GM19351 (cell line): ENCODE measurements at regions not wholly inside any gene's neighbourhood (a gene's known extent, or its start where the extent isn't known, plus 50 kb on each side); places are given as distances from the start of the nearest gene placed in this dataset.

Source experiments
- ATAC-seq: cut with Tn5 transposase; IDR thresholded peaks from one replicate; pipeline ENCODE4 v1.9.1; 2021; ENCODE audit warnings: mild to moderate bottlenecking, moderate library complexity; ENCODE audit not compliant: unreplicated experiment

DNA sequence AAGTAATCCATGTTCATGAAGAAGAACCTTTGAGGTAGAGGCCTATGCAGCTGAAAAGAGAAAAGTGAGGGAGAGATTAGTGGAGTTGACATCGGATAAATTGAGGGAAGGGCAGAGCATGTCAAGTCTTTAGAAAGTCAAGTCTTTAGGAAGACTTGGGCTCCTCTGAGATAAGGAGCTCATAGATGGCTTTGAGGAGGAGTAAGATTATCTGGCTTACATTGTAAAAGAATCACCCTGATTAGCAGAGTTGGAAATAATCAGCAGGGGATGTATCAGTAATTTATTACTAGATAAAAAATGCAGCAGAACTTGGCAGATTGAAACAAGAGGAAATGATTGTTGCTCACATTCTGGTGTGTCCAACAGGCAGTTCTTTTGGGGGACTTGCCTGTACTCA lies 727.2 kb upstream of the WWC1 start:
- no peak for ATAC-seq

DNA sequence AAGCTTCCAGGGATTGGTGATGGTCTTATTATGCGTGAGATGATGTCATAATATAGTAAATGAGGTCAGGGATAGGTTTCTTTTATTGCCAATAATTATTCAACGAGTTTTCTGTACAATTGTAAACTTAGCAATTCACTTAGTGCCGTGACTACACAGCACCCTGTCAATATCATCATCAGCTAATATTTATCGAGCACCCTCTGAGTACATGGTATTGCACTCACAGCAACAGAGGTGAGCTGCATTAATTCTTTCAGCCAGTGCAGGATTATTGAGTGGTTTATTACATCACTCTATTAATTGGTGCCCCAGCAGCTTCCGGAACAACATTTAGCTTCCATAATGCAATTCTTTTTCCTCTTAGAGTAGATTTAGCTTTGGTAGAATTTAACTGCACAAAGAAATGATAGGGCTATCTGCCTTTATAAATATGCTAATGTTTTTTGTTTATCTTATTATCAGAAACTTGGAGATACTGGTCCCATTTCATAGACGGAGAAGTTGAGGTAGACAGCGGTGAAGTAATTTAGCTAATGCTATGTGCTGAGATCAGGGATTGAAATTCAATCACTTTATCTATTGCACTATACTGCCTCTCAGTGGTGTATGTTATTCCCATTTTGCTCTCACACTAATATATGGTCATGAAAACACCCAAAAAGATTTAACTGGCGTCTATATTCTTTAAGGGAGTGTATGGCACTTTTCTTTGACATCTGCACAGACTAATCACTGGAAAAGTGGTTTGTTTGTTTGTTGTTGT lies 726.1 kb upstream of the WWC1 start:
- ATAC-seq, result no peak

DNA sequence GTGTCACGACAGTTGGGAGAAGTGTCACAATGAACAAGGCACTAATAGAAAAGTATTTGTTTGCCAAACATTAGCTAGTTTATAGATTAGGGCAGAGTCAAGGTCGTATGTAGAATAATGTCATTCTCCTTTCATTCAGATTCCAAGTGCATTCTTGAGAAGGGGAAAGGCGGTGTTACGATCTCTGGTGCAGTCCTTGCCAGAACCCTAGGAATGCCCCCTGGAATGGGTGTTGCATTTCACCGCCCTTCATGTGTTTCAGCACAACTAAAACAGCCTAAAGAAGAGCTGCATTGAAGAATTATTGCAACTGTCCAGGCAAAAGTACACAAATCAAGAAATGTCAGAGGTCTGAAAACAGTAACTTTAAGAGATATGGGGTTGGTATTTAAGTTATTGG lies 721.0 kb upstream of the WWC1 start:
- ATAC-seq, result no peak

DNA sequence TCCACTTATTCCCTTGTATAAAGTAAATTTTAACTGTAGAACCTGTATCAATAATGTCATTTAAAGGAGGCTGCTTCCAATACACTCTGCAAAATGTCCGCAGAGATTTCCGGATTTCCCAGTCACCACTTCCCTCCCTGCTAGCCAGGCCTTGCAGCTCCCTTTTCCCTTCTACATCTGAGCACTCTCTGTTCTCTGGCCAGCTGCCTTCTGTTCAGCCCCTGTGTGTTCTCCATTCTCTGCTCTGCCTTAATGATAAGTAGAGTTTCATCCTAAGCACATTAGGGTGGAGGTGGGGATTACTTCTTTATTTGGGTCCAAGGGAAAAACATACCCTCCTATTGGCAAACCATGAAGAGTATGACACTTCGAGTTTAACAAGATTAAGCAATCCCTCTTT lies 719.6 kb upstream of the WWC1 start:
- no peak for ATAC-seq

DNA sequence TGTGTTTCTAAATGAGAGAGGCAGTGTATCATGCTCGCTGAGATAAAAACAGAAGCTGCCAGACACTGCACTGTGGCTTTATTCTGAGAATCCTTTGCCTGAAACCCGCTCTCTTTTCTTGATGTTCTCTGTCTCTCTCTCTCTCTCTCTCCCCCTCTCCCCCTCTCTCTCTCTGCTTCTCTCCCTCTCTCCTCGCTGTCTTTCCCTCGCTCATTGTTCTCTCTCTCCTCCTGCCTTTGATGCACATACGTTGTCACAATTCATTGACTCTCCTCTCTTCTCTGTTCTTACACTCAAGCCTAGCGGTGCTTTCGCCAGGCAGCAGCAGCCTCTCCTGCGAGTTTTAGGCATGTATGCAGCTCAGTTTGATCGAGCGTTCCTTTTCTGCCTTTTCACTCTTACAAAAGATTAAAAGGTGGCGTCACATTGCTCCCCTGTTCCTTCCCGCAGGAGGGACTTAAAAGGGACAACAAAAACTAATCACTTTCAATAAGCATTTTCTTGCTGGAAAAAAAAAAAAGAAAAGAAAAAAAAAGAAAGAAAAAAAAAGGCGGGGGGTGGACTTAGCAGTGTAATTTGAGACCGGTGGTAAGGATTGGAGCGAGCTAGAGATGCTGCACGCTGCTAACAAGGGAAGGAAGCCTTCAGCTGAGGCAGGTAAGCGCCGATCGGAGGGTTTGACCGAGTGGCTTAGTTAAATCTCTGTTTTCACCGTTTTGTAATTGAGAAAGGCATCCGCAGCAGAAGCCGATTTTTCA lies 717.9 kb upstream of the WWC1 start:
- ATAC-seq, result no peak

- ATAC-seq, result no peak
Measured at GRCh38 chr5:167574464-167574863, 717.0 kb upstream of the WWC1 start.

- ATAC-seq, result no peak
Measured at GRCh38 chr5:167575330-167575729, 716.1 kb upstream of the WWC1 start.

- ATAC-seq, result no peak
Measured at GRCh38 chr5:167576126-167576525, 715.3 kb upstream of the WWC1 start.

GRCh38 chr5:167576897-167577296 lies 714.5 kb upstream of the WWC1 start:
- ATAC-seq, result no peak

DNA sequence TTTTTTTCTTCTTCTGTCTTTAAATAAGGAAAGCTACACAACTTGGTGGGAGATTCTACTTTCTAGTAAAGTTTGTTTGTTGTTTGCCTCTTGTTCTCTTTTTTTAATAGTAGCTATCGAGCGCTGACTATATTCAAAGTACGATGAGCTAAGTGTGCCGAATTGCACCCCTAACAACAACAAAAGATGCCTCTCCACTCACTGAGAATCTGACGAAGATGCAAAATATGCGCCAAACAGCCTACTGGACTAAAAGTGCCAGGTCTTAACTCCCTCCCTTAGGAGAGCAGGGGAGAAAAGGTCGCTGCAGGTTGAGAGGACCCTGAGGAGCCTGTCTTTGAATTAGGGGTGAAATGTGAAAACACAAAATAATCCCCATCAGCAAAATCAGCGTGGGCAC lies 713.8 kb upstream of the WWC1 start:
- ATAC-seq, result no peak

GRCh38 chr5:167578977-167579692 lies 712.3 kb upstream of the WWC1 start:
- ATAC-seq, result no peak

- ATAC-seq, result no peak
Measured at GRCh38 chr5:167579693-167580055, 711.8 kb upstream of the WWC1 start.

GRCh38 chr5:167580608-167581007 lies 710.8 kb upstream of the WWC1 start:
- no peak for ATAC-seq

GRCh38 chr5:167582283-167582682 lies 709.2 kb upstream of the WWC1 start:
- no peak for ATAC-seq

DNA sequence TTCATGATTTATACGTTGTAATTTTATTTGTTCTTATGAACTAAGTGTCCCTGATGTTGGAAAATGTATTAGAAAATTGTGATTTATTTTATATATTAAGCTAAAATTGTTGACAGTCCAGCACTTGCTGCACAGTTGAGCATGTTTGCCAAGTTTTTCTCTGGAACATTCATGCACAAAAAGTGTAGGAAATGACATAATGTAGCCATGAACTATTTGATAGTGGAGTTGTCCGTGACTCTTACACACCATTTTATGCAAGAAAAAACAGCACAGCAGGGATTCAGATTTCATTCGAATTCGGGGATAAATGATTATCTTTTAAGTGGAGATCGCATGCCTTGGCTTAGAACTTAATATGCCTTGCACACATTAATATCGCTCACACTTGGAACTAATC lies 708.6 kb upstream of the WWC1 start:
- no peak for ATAC-seq

GRCh38 chr5:167585184-167585583 lies 706.3 kb upstream of the WWC1 start:
- ATAC-seq, result no peak

DNA sequence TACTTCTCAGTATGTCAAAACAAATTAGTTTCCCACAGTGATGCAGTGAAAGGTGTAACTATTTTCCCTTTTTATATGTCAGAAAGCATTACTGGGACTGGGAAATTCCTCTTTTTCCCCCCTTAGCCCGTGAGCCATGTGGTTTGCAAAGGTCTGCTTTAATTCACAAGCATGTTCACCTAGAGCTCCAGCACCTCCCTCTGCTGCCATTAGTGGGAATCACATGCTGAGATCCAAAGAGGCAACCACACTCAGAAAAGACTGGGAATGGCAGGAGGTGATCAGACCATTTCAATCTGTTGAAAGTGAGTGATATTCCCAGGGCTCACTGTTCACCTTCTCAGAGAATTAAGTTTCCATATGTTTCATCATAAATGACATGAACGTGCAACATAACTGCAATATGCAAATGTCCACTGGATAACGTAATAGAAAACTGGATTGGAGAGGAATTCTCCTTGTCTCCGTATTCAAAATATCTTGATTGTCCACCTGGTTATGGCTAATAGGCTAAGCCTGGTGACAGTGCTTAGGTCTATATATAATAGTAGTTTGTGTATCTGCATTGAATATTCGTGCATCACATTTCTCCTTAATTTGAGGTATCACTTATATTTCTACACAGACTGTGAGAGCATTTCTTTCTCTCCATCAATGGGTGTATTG lies 703.5 kb upstream of the WWC1 start:
- ATAC-seq, result no peak

GRCh38 chr5:167592114-167592513 lies 699.3 kb upstream of the WWC1 start:
- no peak for ATAC-seq

GRCh38 chr5:167593329-167594060 lies 698.0 kb upstream of the WWC1 start:
- ATAC-seq, result no peak

GRCh38 chr5:167594061-167594435 lies 697.4 kb upstream of the WWC1 start:
- ATAC-seq, result no peak

DNA sequence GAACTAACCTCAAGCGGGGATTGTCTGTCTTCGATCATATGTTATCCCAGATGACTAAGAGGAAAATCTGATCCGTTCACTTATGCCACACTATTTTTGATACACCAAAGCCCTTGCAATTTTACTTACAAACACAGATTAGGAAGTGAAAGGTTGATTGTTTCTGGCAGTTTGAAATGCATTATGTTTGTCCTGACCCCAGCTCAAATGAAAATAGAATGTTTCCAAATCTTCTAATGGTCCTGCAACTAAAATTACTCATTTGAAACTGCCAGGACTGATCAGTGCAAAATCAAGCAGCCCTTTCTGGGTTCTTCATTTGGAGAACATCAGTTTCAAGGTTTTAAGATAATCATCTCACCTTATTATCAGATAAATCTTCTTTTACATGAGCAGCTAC lies 696.7 kb upstream of the WWC1 start:
- no peak for ATAC-seq
